Mesodermal cell (in vitro differentiated cells): ENCODE measurements at regions not wholly inside any gene's neighbourhood (a gene's known extent, or its start where the extent isn't known, plus 50 kb on each side); places are given as distances from the start of the nearest gene placed in this dataset.

ENCODE experiments used
- H3K27ac ChIP-seq: 2 replicates; pipeline ENCODE4 v1.7.0; 2013; ENCODE audit warnings: mild to moderate bottlenecking, low read depth, low read length, moderate library complexity; ENCODE audit not compliant: severe bottlenecking
- H3K36me3 ChIP-seq: 2 replicates; pipeline ENCODE4 v1.7.1; 2013; ENCODE audit warnings: mild to moderate bottlenecking, low read length, moderate library complexity; ENCODE audit not compliant: control insufficient read depth, insufficient read depth
- H3K4me1 ChIP-seq: one replicate; pipeline ENCODE4 v1.7.1; 2013; ENCODE audit warnings: mild to moderate bottlenecking, low read length; ENCODE audit not compliant: insufficient read depth, control insufficient read depth, poor library complexity, severe bottlenecking
- H3K4me3 ChIP-seq: 2 replicates; pipeline ENCODE4 v1.7.0; 2013; ENCODE audit warnings: low read length, control low read depth, mild to moderate bottlenecking; ENCODE audit not compliant: insufficient read depth, poor library complexity, severe bottlenecking; ENCODE audit errors: extremely low read depth
- H3K9me3 ChIP-seq: 2 replicates; pipeline ENCODE4 v1.7.1; 2013; ENCODE audit warnings: mild to moderate bottlenecking, low read length, moderate library complexity; ENCODE audit not compliant: control insufficient read depth
- WGBS, 2 experiments: methylation state at CpG; one replicate each; pipeline ENCODE4 v1.1.5; 2013; ENCODE audit warnings: missing lambda C conversion rate in 2 of 2; ENCODE audit not compliant: insufficient coverage in 2 of 2; 5-methylcytosine and 5-hydroxymethylcytosine counted together

- no peaks in the 10 kb centered on the region for H3K36me3 ChIP-seq
- no peaks in the 10 kb centered on the region for H3K9me3 ChIP-seq
- peaks cover 8% of the 10 kb centered on the region for H3K4me1 ChIP-seq
Measured at GRCh38 chr9:2568689-2569088, 52.9 kb upstream of the VLDLR start.

GRCh38 chr9:2570615-2571479, 50.7 kb upstream of the VLDLR start:
- Histone ChIP-seq H3K4me3 (no peak overlapping the region), H3K4me1 (peaks cover 8% of the 10 kb centered on the region), H3K9me3 (no peaks in the 10 kb centered on the region), H3K27ac (no peak overlapping the region), H3K36me3 (no peaks in the 10 kb centered on the region)
- WGBS, 2 experiments: 83 to 89% methylated on average over 3 to 4 of the region's 7 CpGs

More at GRCh38 chr9:2568689-2569088, 52.9 kb upstream of the VLDLR start:
- Histone ChIP-seq H3K27ac (no peak overlapping the region), H3K4me3 (no peak overlapping the region)
